GM12801 (cell line): ENCODE measurements at regions not wholly inside any gene's neighbourhood (a gene's known extent, or its start where the extent isn't known, plus 50 kb on each side); places are given as distances from the start of the nearest gene placed in this dataset.

Experiments used
- TF ChIP-seq, protein P1 (sequence below): IDR thresholded peaks from one replicate; pipeline ENCODE4 v1.5.1; 2011; ENCODE audit warnings: control low read depth; ENCODE audit not compliant: insufficient read length; ENCODE audit errors: extremely low read depth

DNA sequence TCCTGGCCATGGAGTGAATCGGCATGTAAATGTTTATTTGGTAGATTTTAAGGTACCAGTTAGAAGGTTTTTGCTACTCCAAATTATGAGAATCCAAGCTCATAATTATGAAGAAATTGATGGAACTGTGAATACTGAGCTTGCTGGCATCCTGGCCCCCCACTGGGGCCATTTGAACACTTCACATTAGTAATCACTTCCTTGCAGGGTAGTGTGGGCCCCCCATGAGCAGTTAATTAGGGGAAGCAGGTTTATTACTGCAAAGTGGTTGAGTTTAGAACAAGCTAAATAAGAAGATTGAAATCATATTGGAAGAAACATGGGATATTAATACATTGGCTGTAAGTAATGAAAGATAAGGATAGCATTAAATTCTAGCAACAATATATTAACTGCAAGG, 86.7 kb downstream of the S1PR1 start:
- TF ChIP-seq, protein P1, sequence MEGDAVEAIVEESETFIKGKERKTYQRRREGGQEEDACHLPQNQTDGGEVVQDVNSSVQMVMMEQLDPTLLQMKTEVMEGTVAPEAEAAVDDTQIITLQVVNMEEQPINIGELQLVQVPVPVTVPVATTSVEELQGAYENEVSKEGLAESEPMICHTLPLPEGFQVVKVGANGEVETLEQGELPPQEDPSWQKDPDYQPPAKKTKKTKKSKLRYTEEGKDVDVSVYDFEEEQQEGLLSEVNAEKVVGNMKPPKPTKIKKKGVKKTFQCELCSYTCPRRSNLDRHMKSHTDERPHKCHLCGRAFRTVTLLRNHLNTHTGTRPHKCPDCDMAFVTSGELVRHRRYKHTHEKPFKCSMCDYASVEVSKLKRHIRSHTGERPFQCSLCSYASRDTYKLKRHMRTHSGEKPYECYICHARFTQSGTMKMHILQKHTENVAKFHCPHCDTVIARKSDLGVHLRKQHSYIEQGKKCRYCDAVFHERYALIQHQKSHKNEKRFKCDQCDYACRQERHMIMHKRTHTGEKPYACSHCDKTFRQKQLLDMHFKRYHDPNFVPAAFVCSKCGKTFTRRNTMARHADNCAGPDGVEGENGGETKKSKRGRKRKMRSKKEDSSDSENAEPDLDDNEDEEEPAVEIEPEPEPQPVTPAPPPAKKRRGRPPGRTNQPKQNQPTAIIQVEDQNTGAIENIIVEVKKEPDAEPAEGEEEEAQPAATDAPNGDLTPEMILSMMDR, result no peak

DNA sequence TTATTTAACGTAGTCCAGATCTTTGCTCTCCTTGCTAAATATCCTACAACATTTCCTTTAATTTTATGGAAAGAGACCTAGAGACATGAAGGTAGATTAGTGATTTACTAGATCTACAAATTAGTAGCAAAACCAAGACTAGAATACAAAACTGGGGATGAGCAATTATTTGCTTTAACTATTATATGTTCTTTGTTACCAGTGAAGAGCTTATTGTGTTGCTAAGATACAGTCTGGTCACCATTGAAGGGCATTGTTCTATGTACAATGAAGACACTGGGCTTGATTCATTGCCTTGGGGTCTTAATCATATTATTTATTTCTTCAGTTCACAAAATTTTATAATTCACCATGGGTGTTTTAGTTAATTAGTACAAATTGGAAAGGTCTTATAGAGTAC, 88.3 kb downstream of the S1PR1 start:
- TF ChIP-seq, protein P1, result no peak

DNA sequence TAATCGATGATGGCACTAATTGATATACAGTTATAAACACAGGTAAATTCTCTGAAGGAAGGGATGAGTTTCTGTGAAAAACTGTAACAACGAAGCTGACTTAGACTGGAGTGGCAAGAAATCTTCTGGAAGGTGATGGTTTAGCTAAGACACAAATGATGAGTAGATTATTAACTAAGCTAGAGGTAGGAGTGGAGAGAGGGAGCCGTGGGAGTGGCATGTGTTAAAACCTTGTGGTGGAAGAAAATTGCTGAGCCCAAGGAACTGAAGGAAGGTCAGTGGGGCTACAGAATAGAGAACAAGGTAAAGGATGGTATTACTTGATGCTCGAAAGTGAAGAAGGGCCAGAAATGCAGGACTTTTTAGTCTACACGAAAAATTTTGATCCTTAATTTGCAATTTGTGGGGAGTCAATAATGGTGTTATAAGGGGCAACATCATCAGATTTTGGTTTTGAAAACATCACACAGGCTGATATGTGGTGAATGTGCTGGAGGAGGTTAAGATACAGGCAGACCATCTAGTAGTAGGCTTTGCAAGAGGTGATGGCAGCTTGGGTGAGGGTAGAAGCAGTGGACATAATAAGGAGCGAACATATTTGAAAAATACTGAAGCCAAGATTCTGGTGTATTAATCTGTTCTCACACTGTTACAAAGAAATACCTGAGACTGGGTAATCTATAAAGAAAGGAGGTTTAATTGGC, 93.8 kb downstream of the S1PR1 start:
- TF ChIP-seq, protein P1, result no peak

DNA sequence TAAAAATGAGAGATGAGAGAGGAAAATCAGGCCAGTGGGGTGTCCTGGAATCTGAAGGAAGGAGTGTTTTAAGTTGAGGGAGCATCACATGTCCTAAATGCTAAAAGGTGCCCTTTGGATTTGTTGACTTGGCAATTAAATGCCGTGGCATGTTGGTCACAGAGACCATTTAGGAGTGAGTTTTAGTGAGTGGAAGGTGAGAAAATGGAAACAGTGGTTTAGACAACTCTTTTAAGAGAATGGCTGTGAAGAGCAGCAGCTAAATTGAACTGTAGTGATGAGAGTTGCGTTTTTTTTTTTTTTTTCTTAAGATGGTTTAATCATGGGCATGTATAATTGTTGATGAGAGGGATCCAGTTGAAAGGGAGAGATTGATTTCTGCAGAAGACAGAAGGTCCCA, 95.0 kb downstream of the S1PR1 start:
- TF ChIP-seq, protein P1, result no peak

DNA sequence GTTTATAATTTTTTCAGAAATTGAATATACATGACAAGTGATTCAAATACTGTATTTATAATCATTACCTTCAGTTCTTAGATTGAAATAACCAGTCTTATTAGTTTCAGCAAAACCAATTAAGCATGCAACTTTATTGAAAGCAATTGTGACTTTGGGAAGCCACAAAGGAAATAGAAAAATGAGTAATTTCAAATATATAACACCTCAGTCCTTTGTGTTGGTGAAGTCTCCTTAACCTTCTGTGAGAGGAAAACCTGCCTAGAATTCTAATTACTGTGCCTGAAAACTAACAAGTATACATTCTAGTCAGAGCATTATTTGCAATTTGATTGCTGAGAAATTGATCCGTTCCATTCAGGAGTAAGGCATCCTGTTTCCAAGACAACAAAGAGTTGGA, 95.8 kb downstream of the S1PR1 start:
- TF ChIP-seq, protein P1, result no peak

DNA sequence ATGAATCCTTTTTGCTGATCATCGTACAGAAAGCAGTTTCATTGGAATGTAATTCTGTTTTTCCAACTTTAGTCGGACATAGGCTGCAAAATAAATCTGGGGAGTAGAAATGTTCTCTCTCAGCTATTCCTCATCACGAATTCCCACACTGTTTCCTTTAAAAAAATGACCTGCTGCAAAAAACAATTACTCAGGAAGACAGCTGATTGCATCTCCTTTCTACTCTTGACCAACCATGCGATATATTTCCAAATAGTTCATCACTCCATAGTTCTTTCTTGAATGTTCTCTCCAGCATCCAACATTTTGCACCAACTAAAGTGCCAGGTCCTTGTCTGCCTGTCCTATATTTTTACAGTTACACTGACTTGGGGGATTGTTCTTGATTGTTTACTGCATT, 96.4 kb downstream of the S1PR1 start:
- TF ChIP-seq, protein P1, result no peak

DNA sequence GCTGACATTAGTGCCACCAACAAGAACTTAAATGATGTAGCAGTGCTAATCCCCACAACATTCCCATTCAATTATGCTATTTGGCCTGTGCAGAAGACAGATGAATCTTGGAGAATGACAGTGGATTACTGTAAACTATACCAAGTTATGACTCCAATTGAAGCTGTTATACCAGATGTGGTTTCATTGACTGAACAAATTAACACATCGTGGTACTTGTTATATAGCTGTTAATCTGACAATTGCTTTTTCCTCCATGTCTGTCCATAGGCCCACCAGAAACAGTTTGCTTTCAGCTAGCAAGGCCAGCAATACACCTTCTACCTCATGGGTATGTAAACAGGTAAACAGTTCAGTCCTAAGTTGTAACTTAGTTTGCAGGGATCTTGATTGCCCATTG, 101.1 kb downstream of the S1PR1 start:
- TF ChIP-seq, protein P1, result no peak
